ENCODE measurements at regions not wholly inside any gene's neighbourhood (a gene's known extent, or its start where the extent isn't known, plus 50 kb on each side); places are given as distances from the start of the nearest gene placed in this dataset.
A peak's percentile ranks its signal among the peaks of the same experiment; 100 is the strongest.

- FAIRE-seq (no peak), ATAC-seq (no peak), DNase-seq (ENCODE audit: low read depth in 1 of 2, low spot score in 1 of 2) (no peak)
- POLR2A ChIA-PET: no interaction called here
- H3K4me1 ChIP-seq: no peaks in the 10 kb centered on the region
- WGBS (ENCODE audit: missing lambda C conversion rate): 42% methylated on average over 3 of the region's 3 CpGs
- H3K9me3 ChIP-seq: no peaks in the 10 kb centered on the region
- no peak overlapping the region for H3K4me2 ChIP-seq
- H3K27ac ChIP-seq: no peak overlapping the region
- H3K4me3 ChIP-seq: no peak overlapping the region
- no peak for TF ChIP-seq FOSL2 (IDR thresholded peaks at IDR 0.05)
- TF ChIP-seq FOSL2 (CRISPR knock-in tag; IDR thresholded peaks at IDR 0.05): 0 out of 2 replicates have a peak, but pooled peaks have one; percentile 11
- no peak for TF ChIP-seq JUNB (IDR thresholded peaks at IDR 0.05)
- CTCF ChIA-PET: no interaction called here
These were observed 353.7 kb upstream of the IRX2 start for GRCh38 chr5:3105172-3105571.

DNA sequence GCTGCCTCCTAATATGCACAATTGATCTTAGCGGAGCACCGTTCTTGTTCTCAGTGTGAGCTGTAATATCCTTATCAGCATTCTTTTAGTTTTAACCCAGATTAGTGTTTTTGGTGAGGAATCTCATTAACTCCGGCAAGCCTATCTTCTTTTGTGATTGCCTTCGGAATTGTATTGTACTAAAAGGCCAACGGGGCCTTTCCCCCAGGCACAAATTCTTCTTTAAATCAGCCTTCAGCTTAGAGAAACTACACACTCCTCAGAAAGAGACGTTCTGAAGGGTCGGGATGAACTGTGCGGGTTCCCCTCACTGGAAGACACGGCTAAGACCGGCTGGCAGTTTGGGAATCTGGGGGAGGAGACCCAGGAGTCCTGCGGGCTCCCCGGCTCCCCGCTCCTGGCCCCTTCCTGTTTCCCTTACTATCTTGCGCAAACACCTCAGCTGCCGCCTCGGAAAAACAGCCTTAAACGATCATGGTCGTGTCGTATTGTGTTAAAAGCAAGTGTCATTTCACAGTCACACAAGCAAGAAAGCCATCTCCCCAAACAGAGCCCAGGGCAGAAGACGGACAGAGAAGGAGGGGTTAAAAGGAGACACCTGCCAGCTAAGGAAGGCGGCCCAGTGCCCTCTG lies 353.1 kb upstream of the IRX2 start:
- CTCF ChIA-PET: interaction anchor here (0.6 kb wide), 1 partner anchor 292 kb away, joined by 3 read pairs; no protein-coding TSS in a partner anchor
- ATAC-seq (no peak), FAIRE-seq (no peak), DNase-seq (ENCODE audit: low read depth in 1 of 2, low spot score in 1 of 2) (no peak)
- Histone ChIP-seq H3K9me3 (no peaks in the 10 kb centered on the region), H3K4me2 (no peak overlapping the region), H3K4me1 (no peaks in the 10 kb centered on the region), H3K27ac (no peak overlapping the region), H3K4me3 (no peak overlapping the region)
- 22% methylated on average over 20 of the region's 21 CpGs for WGBS (ENCODE audit: missing lambda C conversion rate)
- TF ChIP-seq, protein P1, sequence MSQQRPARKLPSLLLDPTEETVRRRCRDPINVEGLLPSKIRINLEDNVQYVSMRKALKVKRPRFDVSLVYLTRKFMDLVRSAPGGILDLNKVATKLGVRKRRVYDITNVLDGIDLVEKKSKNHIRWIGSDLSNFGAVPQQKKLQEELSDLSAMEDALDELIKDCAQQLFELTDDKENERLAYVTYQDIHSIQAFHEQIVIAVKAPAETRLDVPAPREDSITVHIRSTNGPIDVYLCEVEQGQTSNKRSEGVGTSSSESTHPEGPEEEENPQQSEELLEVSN (IDR thresholded peaks at IDR 0.05; ENCODE audit: borderline replicate concordance, low read depth): no peak
- TF ChIP-seq HEYL (CRISPR knock-in tag; IDR thresholded peaks at IDR 0.05) (no peak), KDM1A (IDR thresholded peaks at IDR 0.05; ENCODE audit: low read depth) (no peak), TP53 (CRISPR knock-in tag; IDR thresholded peaks at IDR 0.05) (no peak), MYC (IDR thresholded peaks at IDR 0.05; ENCODE audit: borderline replicate concordance, low read length) (no peak), ATOH8 (CRISPR knock-in tag; IDR thresholded peaks at IDR 0.05; ENCODE audit: low read depth) (no peak), BHLHE40 (IDR thresholded peaks at IDR 0.05; ENCODE audit: low read depth, low read length) (no peak), FOSL2 (IDR thresholded peaks at IDR 0.05) (no peak), FOSL2 (CRISPR knock-in tag; IDR thresholded peaks at IDR 0.05) (no peak), POLR2AphosphoS2 (conservative IDR thresholded peaks at IDR 0.05; ENCODE audit: low read length) (no peak), ZNF302 (CRISPR knock-in tag; IDR thresholded peaks at IDR 0.05) (no peak), SMC3 (IDR thresholded peaks at IDR 0.05) (no peak)
- POLR2A ChIA-PET: no interaction called here

DNA sequence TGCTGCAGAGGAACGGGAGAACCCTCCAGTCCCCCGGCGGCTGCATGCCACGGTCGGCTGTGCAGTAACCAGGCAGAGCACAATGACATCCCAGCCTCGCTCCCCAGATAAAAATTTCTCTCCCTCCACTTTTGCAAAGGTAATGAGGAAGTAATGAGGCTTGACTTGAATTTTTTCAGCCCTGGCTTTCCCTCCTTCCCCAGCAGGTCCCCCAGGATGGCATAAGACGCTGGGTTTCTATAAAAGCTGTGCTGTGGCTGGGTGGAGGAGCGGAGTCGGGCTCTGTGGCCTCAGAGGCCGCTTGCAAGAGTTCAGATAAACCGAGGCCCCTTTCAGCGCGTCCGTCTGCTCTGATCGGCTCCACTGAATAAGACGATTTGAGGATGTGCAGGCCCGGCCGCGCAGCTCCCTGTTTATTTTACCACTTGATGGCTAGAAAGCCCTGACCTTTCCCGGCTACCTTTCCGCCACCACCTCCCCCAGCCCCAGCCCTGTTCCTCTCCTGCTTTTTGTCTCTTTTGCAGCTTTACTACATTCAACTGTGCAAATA lies 351.9 kb upstream of the IRX2 start:
- CTCF ChIA-PET: no interaction called here

More for the DNA sequence above, 351.9 kb upstream of the IRX2 start:
- 26% methylated on average over 20 of the region's 21 CpGs for WGBS (ENCODE audit: missing lambda C conversion rate)
- H3K4me3 ChIP-seq: no peak overlapping the region
- no peak overlapping the region for H3K4me2 ChIP-seq
- no peaks in the 10 kb centered on the region for H3K9me3 ChIP-seq
- TF ChIP-seq NPAS2 (CRISPR knock-in tag; IDR thresholded peaks at IDR 0.05; ENCODE audit: borderline replicate concordance) (no peak), BHLHE40 (IDR thresholded peaks at IDR 0.05; ENCODE audit: low read depth, low read length) (no peak), USF2 (IDR thresholded peaks at IDR 0.05) (no peak), MAFK (IDR thresholded peaks at IDR 0.05; ENCODE audit: partially characterized antibody) (no peak), ZC3H11A (IDR thresholded peaks at IDR 0.05) (no peak), TP53 (CRISPR knock-in tag; IDR thresholded peaks at IDR 0.05) (no peak), FOSB (CRISPR knock-in tag; IDR thresholded peaks at IDR 0.05) (no peak), HOXA7 (CRISPR knock-in tag; IDR thresholded peaks at IDR 0.05) (no peak), EP300 (IDR thresholded peaks at IDR 0.05) (no peak), ZFP36 (IDR thresholded peaks at IDR 0.05; ENCODE audit: borderline replicate concordance, partially characterized antibody) (no peak), ZNF302 (CRISPR knock-in tag; IDR thresholded peaks at IDR 0.05) (no peak)
- TF ChIP-seq, protein P2, sequence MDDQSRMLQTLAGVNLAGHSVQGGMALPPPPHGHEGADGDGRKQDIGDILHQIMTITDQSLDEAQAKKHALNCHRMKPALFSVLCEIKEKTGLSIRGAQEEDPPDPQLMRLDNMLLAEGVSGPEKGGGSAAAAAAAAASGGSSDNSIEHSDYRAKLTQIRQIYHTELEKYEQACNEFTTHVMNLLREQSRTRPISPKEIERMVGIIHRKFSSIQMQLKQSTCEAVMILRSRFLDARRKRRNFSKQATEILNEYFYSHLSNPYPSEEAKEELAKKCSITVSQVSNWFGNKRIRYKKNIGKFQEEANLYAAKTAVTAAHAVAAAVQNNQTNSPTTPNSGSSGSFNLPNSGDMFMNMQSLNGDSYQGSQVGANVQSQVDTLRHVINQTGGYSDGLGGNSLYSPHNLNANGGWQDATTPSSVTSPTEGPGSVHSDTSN (IDR thresholded peaks at IDR 0.05): no peak
- POLR2A ChIA-PET: no interaction called here
- no peaks in the 10 kb centered on the region for H3K4me1 ChIP-seq
- H3K27ac ChIP-seq: no peak overlapping the region
- FAIRE-seq: no peak
- no peak for ATAC-seq
- no peak for DNase-seq (ENCODE audit: low read depth in 1 of 2, low spot score in 1 of 2)

All from A549 (cell line).